T-helper 1 cell (primary cell): ENCODE measurements at regions not wholly inside any gene's neighbourhood (a gene's known extent, or its start where the extent isn't known, plus 50 kb on each side); places are given as distances from the start of the nearest gene placed in this dataset.

Experiments used
- DNase-seq, 5 donors: peaks; one replicate each; pipeline ENCODE4 v3.0.0-alpha.2; 2012 to 2020

GRCh38 chr2:145851730-145852129 is 1331.8 kb upstream of the ZEB2 start:
- DNase-seq: no peak

- no peak for DNase-seq
Observed at GRCh38 chr2:145849466-145849865, 1329.5 kb upstream of the ZEB2 start.

- DNase-seq: no peak
Observed at GRCh38 chr2:145846982-145847381, 1327.1 kb upstream of the ZEB2 start.

- DNase-seq: no peak
Observed at GRCh38 chr2:145845923-145846322, 1326.0 kb upstream of the ZEB2 start.

GRCh38 chr2:145845207-145845894 is 1325.4 kb upstream of the ZEB2 start:
- DNase-seq: no peak

- DNase-seq: no peak
Observed at GRCh38 chr2:145841973-145842372, 1322.1 kb upstream of the ZEB2 start.

GRCh38 chr2:145836986-145837385 is 1317.1 kb upstream of the ZEB2 start:
- DNase-seq: no peak

GRCh38 chr2:145835665-145836064 is 1315.7 kb upstream of the ZEB2 start:
- DNase-seq: no peak

- DNase-seq: no peak
Observed at GRCh38 chr2:145832681-145833080, 1312.8 kb upstream of the ZEB2 start.

GRCh38 chr2:145829931-145830330 is 1310.0 kb upstream of the ZEB2 start:
- DNase-seq: no peak

- no peak for DNase-seq
Observed at GRCh38 chr2:145827235-145827634, 1307.3 kb upstream of the ZEB2 start.

GRCh38 chr2:145824384-145824783 is 1304.5 kb upstream of the ZEB2 start:
- no peak for DNase-seq

- no peak for DNase-seq
Observed at GRCh38 chr2:145822892-145823534, 1303.1 kb upstream of the ZEB2 start.

GRCh38 chr2:145820651-145821050 is 1300.7 kb upstream of the ZEB2 start:
- DNase-seq: no peak

GRCh38 chr2:145818890-145819504 is 1299.1 kb upstream of the ZEB2 start:
- DNase-seq: no peak

- no peak for DNase-seq
Observed at GRCh38 chr2:145815933-145816332, 1296.0 kb upstream of the ZEB2 start.

- DNase-seq: no peak
Observed at GRCh38 chr2:145813481-145813880, 1293.6 kb upstream of the ZEB2 start.

- no peak for DNase-seq
Observed at GRCh38 chr2:145812165-145812554, 1292.2 kb upstream of the ZEB2 start.

GRCh38 chr2:145811276-145812164 is 1291.6 kb upstream of the ZEB2 start:
- no peak for DNase-seq

GRCh38 chr2:145807968-145808367 is 1288.0 kb upstream of the ZEB2 start:
- no peak for DNase-seq

GRCh38 chr2:145807554-145807953 is 1287.6 kb upstream of the ZEB2 start:
- no peak for DNase-seq

- DNase-seq: no peak
Observed at GRCh38 chr2:145806546-145806945, 1286.6 kb upstream of the ZEB2 start.

GRCh38 chr2:145802133-145802532 is 1282.2 kb upstream of the ZEB2 start:
- DNase-seq: no peak
